OCI-LY1 (cell line): ENCODE measurements at regions not wholly inside any gene's neighbourhood (a gene's known extent, or its start where the extent isn't known, plus 50 kb on each side); places are given as distances from the start of the nearest gene placed in this dataset.
"Not testable (repeated sequence)": the region's sequence is repeated elsewhere in the genome, so short reads cannot be mapped to it uniquely, and the experiment has no call there.

Experiments
- H2AFZ ChIP-seq: fragments of 200-600 bp; sonication (generic), shearing (Covaris generic); 2 replicates; pipeline ENCODE4 v1.6.0; 2014; ENCODE audit warnings: antibody characterized with exemption, mild to moderate bottlenecking, low read length
- H3F3A ChIP-seq: fragments of 200-600 bp; sonication (generic), shearing (Covaris generic); 2 replicates; pipeline ENCODE4 v1.6.0; 2014; ENCODE audit warnings: mild to moderate bottlenecking, antibody characterized with exemption, low read length, moderate library complexity; ENCODE audit not compliant: insufficient read depth
- H3K27ac ChIP-seq: fragments of 200-600 bp; sonication (generic); 2 replicates; pipeline ENCODE4 v1.5.1; 2014; ENCODE audit warnings: low read length, mixed run types, mild to moderate bottlenecking, low read depth; ENCODE audit not compliant: poor library complexity, severe bottlenecking
- H3K27me3 ChIP-seq: fragments of 200-600 bp; sonication (generic); 2 replicates; pipeline ENCODE4 v1.6.0; 2014; ENCODE audit warnings: antibody characterized with exemption, mild to moderate bottlenecking, low read length, moderate library complexity; ENCODE audit not compliant: insufficient read depth
- H3K36me3 ChIP-seq: fragments of 200-600 bp; sonication (generic); 2 replicates; pipeline ENCODE4 v1.6.1; 2014; ENCODE audit warnings: mild to moderate bottlenecking, antibody characterized with exemption, low read length, moderate library complexity, mixed read lengths; ENCODE audit not compliant: insufficient read depth
- H3K4me1 ChIP-seq: fragments of 200-600 bp; sonication (generic); 2 replicates; pipeline ENCODE4 v1.5.1; 2014; ENCODE audit warnings: mild to moderate bottlenecking, low read length, moderate library complexity; ENCODE audit not compliant: insufficient read depth, severe bottlenecking
- H3K4me2 ChIP-seq: fragments of 200-600 bp; sonication (generic), shearing (Covaris generic); 2 replicates; pipeline ENCODE4 v1.6.1; 2014; ENCODE audit warnings: low read length
- H3K4me3 ChIP-seq: fragments of 200-600 bp; sonication (generic); 2 replicates; pipeline ENCODE4 v1.5.1; 2014; ENCODE audit warnings: low read length, low read depth, mild to moderate bottlenecking, mixed read lengths; ENCODE audit not compliant: poor library complexity, severe bottlenecking
- H3K79me2 ChIP-seq: fragments of 200-600 bp; shearing (Covaris generic); 2 replicates; pipeline ENCODE4 v1.6.1; 2016; ENCODE audit warnings: mixed run types, low read length, mixed read lengths; ENCODE audit not compliant: insufficient read depth
- H3K9ac ChIP-seq: fragments of 200-600 bp; sonication (generic), shearing (Covaris generic); 2 replicates; pipeline ENCODE4 v1.6.1; 2014; ENCODE audit warnings: mild to moderate bottlenecking, low read length, mixed read lengths
- H3K9me2 ChIP-seq: fragments of 200-600 bp; sonication (generic), shearing (Covaris generic); 2 replicates; pipeline ENCODE4 v1.6.1; 2014; ENCODE audit warnings: low read depth, mild to moderate bottlenecking, low read length, mixed read lengths
- H3K9me3 ChIP-seq: fragments of 200-600 bp; shearing (Covaris generic); 2 replicates; pipeline ENCODE4 v1.6.1; 2014; ENCODE audit warnings: low read length, mixed read lengths
- H4K20me1 ChIP-seq: fragments of 200-600 bp; sonication (generic), shearing (Covaris generic); 2 replicates; pipeline ENCODE4 v1.6.0; 2016; ENCODE audit warnings: mild to moderate bottlenecking, low read length; ENCODE audit not compliant: insufficient read depth
- CTCF ChIP-seq: fragments of 200-600 bp; sonication (generic), shearing (Covaris generic); IDR thresholded peaks from 2 replicates; pipeline ENCODE4 v1.5.1; 2017; ENCODE audit warnings: mild to moderate bottlenecking, antibody characterized with exemption, low read length, moderate library complexity, mixed read lengths
- EZH2 ChIP-seq: fragments of 200-600 bp; sonication (generic), shearing (Covaris generic); IDR thresholded peaks from 2 replicates; pipeline ENCODE4 v1.8.0; 2017; ENCODE audit warnings: borderline replicate concordance, mixed run types, mild to moderate bottlenecking, antibody characterized with exemption, low read length, moderate library complexity, mixed read lengths

- Histone ChIP-seq H3K9ac (no peak overlapping the region), H3K4me2 (no peak overlapping the region), H3K9me3 (no peaks in the 10 kb centered on the region), H3K79me2 (no peaks in the 10 kb centered on the region), H3K9me2 (no peaks in the 10 kb centered on the region), H4K20me1 (no peaks in the 10 kb centered on the region), H3K4me1 (no peaks in the 10 kb centered on the region), H3K27me3 (no peaks in the 10 kb centered on the region), H3K36me3 (no peaks in the 10 kb centered on the region), H3F3A (no peaks in the 10 kb centered on the region), H3K4me3 (no peak overlapping the region), H2AFZ (no peak overlapping the region), H3K27ac (no peak overlapping the region)
- TF ChIP-seq EZH2 (no peak), CTCF (no peak)
Observed at GRCh38 chr2:66156171-66156570, 278.8 kb upstream of the MEIS1 start.

- Histone ChIP-seq H3K9ac (no peak overlapping the region), H3F3A (no peaks in the 10 kb centered on the region), H3K4me3 (no peak overlapping the region), H3K27ac (no peak overlapping the region), H3K4me1 (no peaks in the 10 kb centered on the region), H3K27me3 (no peaks in the 10 kb centered on the region), H3K36me3 (no peaks in the 10 kb centered on the region), H4K20me1 (no peaks in the 10 kb centered on the region), H3K79me2 (no peaks in the 10 kb centered on the region), H3K4me2 (no peak overlapping the region), H3K9me3 (no peaks in the 10 kb centered on the region), H2AFZ (no peak overlapping the region), H3K9me2 (no peaks in the 10 kb centered on the region)
- TF ChIP-seq EZH2, result no peak
- TF ChIP-seq CTCF, result no peak
Observed at GRCh38 chr2:66153941-66154340, 281.0 kb upstream of the MEIS1 start.

- Histone ChIP-seq H3K27ac (no peak overlapping the region), H4K20me1 (no peaks in the 10 kb centered on the region), H3K4me1 (no peaks in the 10 kb centered on the region), H3K4me3 (no peak overlapping the region), H3K9me3 (no peaks in the 10 kb centered on the region), H3K27me3 (no peaks in the 10 kb centered on the region), H3K36me3 (no peaks in the 10 kb centered on the region), H2AFZ (no peak overlapping the region), H3K9me2 (no peaks in the 10 kb centered on the region), H3K9ac (no peak overlapping the region), H3F3A (no peaks in the 10 kb centered on the region), H3K79me2 (no peaks in the 10 kb centered on the region), H3K4me2 (no peak overlapping the region)
- TF ChIP-seq EZH2 (no peak), CTCF (no peak)
Observed at GRCh38 chr2:66145490-66145889, 289.4 kb upstream of the MEIS1 start.

GRCh38 chr2:66144324-66144723 is 290.6 kb upstream of the MEIS1 start:
- H3K27me3 ChIP-seq, H3K79me2 ChIP-seq, H3K9me2 ChIP-seq, H3K4me3 ChIP-seq, H3K4me2 ChIP-seq, H2AFZ ChIP-seq, H3K9ac ChIP-seq, H3K4me1 ChIP-seq, H3K36me3 ChIP-seq, H3F3A ChIP-seq, H3K9me3 ChIP-seq, H4K20me1 ChIP-seq, H3K27ac ChIP-seq: not testable (repeated sequence)
